HEK293T (cell line): ENCODE measurements at regions not wholly inside any gene's neighbourhood (a gene's known extent, or its start where the extent isn't known, plus 50 kb on each side); places are given as distances from the start of the nearest gene placed in this dataset.

Experiments
- CTCF ChIA-PET: fragments of 350-600 bp; formaldehyde crosslinking; extraction: SDS; loops from one replicate; lab custom pipeline; 2021; ENCODE audit warnings: antibody characterized with exemption, inconsistent platforms; lab: Yijun Ruan, JAX
- POLR2A ChIA-PET: fragments of 350-600 bp; formaldehyde crosslinking; extraction: SDS; loops from one replicate; lab custom pipeline; 2020; ENCODE audit warnings: antibody characterized with exemption, inconsistent platforms; lab: Yijun Ruan, JAX
- DNase-seq: peaks from one replicate; pipeline ENCODE4 v3.0.0; 2012; ENCODE audit warnings: mixed read lengths; ENCODE audit errors: extremely low spot score
- ARNT ChIP-seq: fragments of 450-650 bp; IDR thresholded peaks from 2 replicates; pipeline ENCODE4 v1.6.1; 2017; ENCODE audit warnings: mild to moderate bottlenecking
- BHLHE40 ChIP-seq: fragments of 450-650 bp; IDR thresholded peaks from 2 replicates; pipeline ENCODE4 v1.6.1; 2016; ENCODE audit warnings: mild to moderate bottlenecking, moderate library complexity, borderline replicate concordance
- CTBP1 ChIP-seq: fragments of 450-650 bp; IDR thresholded peaks from 2 replicates; pipeline ENCODE4 v1.6.1; 2016; ENCODE audit warnings: borderline replicate concordance
- ELF4 ChIP-seq: fragments of 450-650 bp; IDR thresholded peaks from 2 replicates; pipeline ENCODE4 v1.6.1; 2017; ENCODE audit warnings: antibody characterized with exemption
- FOXA1 ChIP-seq: fragments of 450-650 bp; IDR thresholded peaks from 2 replicates; pipeline ENCODE4 v1.6.1; 2016; ENCODE audit warnings: mild to moderate bottlenecking
- FOXK2 ChIP-seq: fragments of 450-650 bp; IDR thresholded peaks from 2 replicates; pipeline ENCODE4 v1.6.1; 2016; ENCODE audit warnings: mild to moderate bottlenecking
- FOXM1 ChIP-seq: fragments of 450-650 bp; IDR thresholded peaks from 2 replicates; pipeline ENCODE4 v1.6.1; 2017; ENCODE audit warnings: mild to moderate bottlenecking, borderline replicate concordance
- HDGF ChIP-seq: fragments of 450-650 bp; IDR thresholded peaks from 2 replicates; pipeline ENCODE4 v1.6.1; 2017; ENCODE audit warnings: antibody characterized with exemption, borderline replicate concordance
- L3MBTL2 ChIP-seq: fragments of 450-650 bp; conservative IDR thresholded peaks from 2 replicates; pipeline ENCODE4 v1.6.1; 2016; ENCODE audit warnings: mild to moderate bottlenecking
- LEF1 ChIP-seq: fragments of 450-650 bp; IDR thresholded peaks from 2 replicates; pipeline ENCODE4 v1.6.1; 2017; ENCODE audit warnings: mild to moderate bottlenecking, borderline replicate concordance
- NFRKB ChIP-seq: fragments of 450-650 bp; IDR thresholded peaks from 2 replicates; pipeline ENCODE4 v1.6.1; 2016; ENCODE audit warnings: mild to moderate bottlenecking, moderate library complexity
- PKNOX1 ChIP-seq: fragments of 450-650 bp; IDR thresholded peaks from 2 replicates; pipeline ENCODE4 v1.6.1; 2016
- SP1 ChIP-seq: fragments of 450-650 bp; IDR thresholded peaks from 2 replicates; pipeline ENCODE4 v1.6.1; 2017
- SUZ12 ChIP-seq: fragments of 450-650 bp; IDR thresholded peaks from 2 replicates; pipeline ENCODE4 v1.6.1; 2016; ENCODE audit warnings: mild to moderate bottlenecking
- TARDBP ChIP-seq: fragments of 450-650 bp; IDR thresholded peaks from 2 replicates; pipeline ENCODE4 v1.6.1; 2016

- POLR2A ChIA-PET = no interaction called here
- TF ChIP-seq PKNOX1 (no peak), CTBP1 (no peak), FOXK2 (no peak), HDGF (no peak), BHLHE40 (no peak)
- CTCF ChIA-PET = interaction anchor here (0.6 kb wide), 1 partner anchor 8 kb away, joined by 3 read pairs; no protein-coding TSS in a partner anchor
- DNase-seq = no peak
Observed at GRCh38 chr5:167966979-167967378, 324.5 kb upstream of the WWC1 start.

GRCh38 chr5:167967494-167968177 is 323.8 kb upstream of the WWC1 start:
- DNase-seq = no peak
- CTCF ChIA-PET = no interaction called here
- TF ChIP-seq NFRKB = no peak
- no peak for TF ChIP-seq LEF1
- TF ChIP-seq FOXM1 = no peak
- TF ChIP-seq L3MBTL2 = no peak
- TF ChIP-seq BHLHE40 = no peak
- POLR2A ChIA-PET = no interaction called here

- TF ChIP-seq HDGF = no peak
- DNase-seq = no peak
- POLR2A ChIA-PET = no interaction called here
- CTCF ChIA-PET = no interaction called here
Observed at GRCh38 chr5:167968837-167969236, 322.6 kb upstream of the WWC1 start.

- TF ChIP-seq TARDBP (no peak), PKNOX1 (no peak), NFRKB (no peak), FOXK2 (no peak), ARNT (no peak), FOXM1 (no peak), SP1 (no peak), FOXA1 (no peak), SUZ12 (no peak)
- no peak for DNase-seq
- POLR2A ChIA-PET = no interaction called here
- CTCF ChIA-PET = no interaction called here
Observed at GRCh38 chr5:167969998-167970397, 321.4 kb upstream of the WWC1 start.

- ChIA-PET CTCF (no interaction called here), POLR2A (no interaction called here)
Observed at GRCh38 chr5:167971706-167972105, 319.7 kb upstream of the WWC1 start.

GRCh38 chr5:167973126-167973525 is 318.3 kb upstream of the WWC1 start:
- no peak for TF ChIP-seq FOXK2
- TF ChIP-seq SP1 = no peak
- TF ChIP-seq FOXM1 = no peak
- no peak for TF ChIP-seq LEF1
- TF ChIP-seq L3MBTL2 = no peak
- DNase-seq = no peak
- CTCF ChIA-PET = no interaction called here
- POLR2A ChIA-PET = no interaction called here

More at GRCh38 chr5:167971706-167972105, 319.7 kb upstream of the WWC1 start:
- TF ChIP-seq FOXM1 = no peak
- no peak for TF ChIP-seq ELF4
- no peak for TF ChIP-seq BHLHE40
- TF ChIP-seq FOXK2 = no peak
- no peak for TF ChIP-seq FOXA1
- TF ChIP-seq LEF1 = no peak
- TF ChIP-seq PKNOX1 = no peak
- TF ChIP-seq TARDBP = no peak
- no peak for DNase-seq

- DNase-seq = no peak
- TF ChIP-seq FOXK2 = no peak
- TF ChIP-seq TARDBP = no peak
- TF ChIP-seq FOXA1 = no peak
- no peak for TF ChIP-seq NFRKB
- TF ChIP-seq BHLHE40 = no peak
- ChIA-PET CTCF (no interaction called here), POLR2A (no interaction called here)
Observed at GRCh38 chr5:167984951-167985350, 306.5 kb upstream of the WWC1 start.

- CTCF ChIA-PET = no interaction called here
- no peak for DNase-seq
- POLR2A ChIA-PET = no interaction called here
- TF ChIP-seq PKNOX1 = no peak
Observed at GRCh38 chr5:167985373-167985772, 306.1 kb upstream of the WWC1 start.
